CD8-positive, alpha-beta memory T cell (primary cell): ENCODE measurements at regions not wholly inside any gene's neighbourhood (a gene's known extent, or its start where the extent isn't known, plus 50 kb on each side); places are given as distances from the start of the nearest gene placed in this dataset.

Experiments used
- CTCF ChIA-PET: fragments of 350-600 bp; sonication (Branson Sonifier 250); formaldehyde crosslinking; loops from one replicate; lab custom pipeline; 2021; ENCODE audit warnings: antibody characterized with exemption; lab: Charles Lee
- POLR2A ChIA-PET: fragments of 350-600 bp; sonication (Branson Sonifier 250); formaldehyde crosslinking; loops from one replicate; lab custom pipeline; 2021; ENCODE audit warnings: antibody characterized with exemption; lab: Charles Lee
- DNase-seq, 5 donors: peaks; one replicate each; pipeline versions ENCODE4 v3.0.0 to v3.0.0-alpha.2; 2020 to 2022; ENCODE audit warnings: mixed read lengths in 1 of 5
- H3K27ac ChIP-seq: one replicate; pipeline ENCODE4 v1.7.0; 2013; ENCODE audit warnings: low read depth, mild to moderate bottlenecking, low read length, moderate library complexity
- H3K27me3 ChIP-seq: 2 replicates; pipeline ENCODE4 v1.7.0; 2013; ENCODE audit warnings: low read length, mild to moderate bottlenecking; ENCODE audit not compliant: insufficient read depth, poor library complexity, severe bottlenecking
- H3K36me3 ChIP-seq: 2 replicates; pipeline ENCODE4 v1.7.0; 2013; ENCODE audit warnings: mild to moderate bottlenecking, low read length, moderate library complexity; ENCODE audit not compliant: insufficient read depth
- H3K4me1 ChIP-seq: 2 replicates; pipeline ENCODE4 v1.7.0; 2013; ENCODE audit warnings: mild to moderate bottlenecking, low read length, moderate library complexity; ENCODE audit not compliant: insufficient read depth
- H3K4me3 ChIP-seq: 2 replicates; pipeline ENCODE4 v1.7.0; 2013; ENCODE audit warnings: mild to moderate bottlenecking, low read length
- H3K9me3 ChIP-seq: 2 replicates; pipeline ENCODE4 v1.7.0; 2013; ENCODE audit warnings: mild to moderate bottlenecking, low read length
- H3K27ac Mint-ChIP-seq, 8 donors: one replicate each; pipeline ENCODE4 v1.8.0; 2020 to 2021; ENCODE audit warnings: mixed read lengths in 8 of 8, mild to moderate bottlenecking in 6 of 8, inconsistent platforms in 3 of 8, moderate library complexity in 3 of 8
- H3K27me3 Mint-ChIP-seq, 2 donors: one replicate each; pipeline ENCODE4 v1.8.0; 2020 to 2021; ENCODE audit warnings: mixed read lengths in 2 of 2, mild to moderate bottlenecking in 1 of 2, moderate library complexity in 1 of 2
- H3K36me3 Mint-ChIP-seq, 3 donors: one replicate each; pipeline ENCODE4 v1.8.0; 2020 to 2021; ENCODE audit warnings: mixed read lengths in 3 of 3, inconsistent platforms in 1 of 3, mild to moderate bottlenecking in 1 of 3
- H3K4me1 Mint-ChIP-seq, 3 donors: one replicate each; pipeline ENCODE4 v1.8.0; 2020 to 2021; ENCODE audit warnings: mixed read lengths in 3 of 3, inconsistent platforms in 1 of 3, mild to moderate bottlenecking in 1 of 3
- H3K4me3 Mint-ChIP-seq, 7 donors: one replicate each; pipeline ENCODE4 v1.8.0; 2020 to 2021; ENCODE audit warnings: mixed read lengths in 7 of 7, mild to moderate bottlenecking in 6 of 7, moderate library complexity in 4 of 7, inconsistent platforms in 2 of 7
- H3K9me3 Mint-ChIP-seq, 5 donors: one replicate each; pipeline ENCODE4 v1.8.0; 2020 to 2022; ENCODE audit warnings: mixed read lengths in 5 of 5, mild to moderate bottlenecking in 3 of 5, moderate library complexity in 2 of 5, inconsistent platforms in 1 of 5

DNA sequence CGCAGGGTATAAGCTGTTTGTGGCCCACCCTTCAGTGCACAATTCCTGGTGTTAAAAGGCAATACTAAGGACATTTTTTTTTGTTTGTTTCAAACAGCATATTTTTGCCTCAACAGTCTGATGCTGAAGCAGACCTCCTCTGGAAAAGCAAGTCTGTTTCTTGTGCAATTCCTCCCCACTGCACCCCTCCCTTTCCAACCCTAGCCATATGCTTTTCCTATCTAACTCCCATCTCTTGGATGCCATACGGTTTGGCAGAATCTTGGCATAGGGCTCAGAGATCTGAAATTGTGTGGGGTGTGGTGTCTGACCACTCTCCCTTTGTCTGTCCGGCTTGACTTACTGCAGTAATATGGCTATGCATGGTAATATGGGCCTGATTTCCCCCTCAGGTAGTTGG is 161.6 kb downstream of the TMEM38B start:
- Histone ChIP-seq H3K4me3 (no peak overlapping the region), H3K27ac (no peak overlapping the region), H3K36me3 (no peaks in the 10 kb centered on the region), H3K27me3 (no peaks in the 10 kb centered on the region), H3K4me1 (peaks cover 20% of the 10 kb centered on the region), H3K9me3 (no peaks in the 10 kb centered on the region)
- Mint-ChIP-seq H3K27me3 (peaks cover 3 to 9% of the 10 kb centered on the region in 2 donors), H3K4me1 (peaks cover 14 to 22% (median 16%) of the 10 kb centered on the region in 3 donors), H3K36me3 (no peaks in the 10 kb centered on the region), H3K4me3 (no peak overlapping the region), H3K27ac (no peak overlapping the region), H3K9me3 (peaks cover 0 to 10% (median 7%) of the 10 kb centered on the region in 5 donors)
- CTCF ChIA-PET: no interaction called here
- POLR2A ChIA-PET: no interaction called here
- DNase-seq: no peak

GRCh38 chr9:105858006-105858690 is 163.8 kb downstream of the TMEM38B start:
- Mint-ChIP-seq H3K4me3 (no peak overlapping the region), H3K4me1 (peaks cover 14 to 22% (median 16%) of the 10 kb centered on the region in 3 donors), H3K36me3 (no peaks in the 10 kb centered on the region), H3K27me3 (peaks cover 3 to 9% of the 10 kb centered on the region in 2 donors), H3K9me3 (peaks cover 0 to 18% (median 11%) of the 10 kb centered on the region in 5 donors), H3K27ac (no peak overlapping the region)
- Histone ChIP-seq H3K27me3 (no peaks in the 10 kb centered on the region), H3K36me3 (no peaks in the 10 kb centered on the region), H3K4me3 (no peak overlapping the region), H3K9me3 (no peaks in the 10 kb centered on the region), H3K27ac (no peak overlapping the region), H3K4me1 (peaks cover 20% of the 10 kb centered on the region)
- ChIA-PET CTCF (interaction anchor here (0.9 kb wide), 1 partner anchor 24 kb away, joined by 3 read pairs; no protein-coding TSS in a partner anchor), POLR2A (no interaction called here)
- peak in 1 of 5 donors; percentile 20 for DNase-seq

DNA sequence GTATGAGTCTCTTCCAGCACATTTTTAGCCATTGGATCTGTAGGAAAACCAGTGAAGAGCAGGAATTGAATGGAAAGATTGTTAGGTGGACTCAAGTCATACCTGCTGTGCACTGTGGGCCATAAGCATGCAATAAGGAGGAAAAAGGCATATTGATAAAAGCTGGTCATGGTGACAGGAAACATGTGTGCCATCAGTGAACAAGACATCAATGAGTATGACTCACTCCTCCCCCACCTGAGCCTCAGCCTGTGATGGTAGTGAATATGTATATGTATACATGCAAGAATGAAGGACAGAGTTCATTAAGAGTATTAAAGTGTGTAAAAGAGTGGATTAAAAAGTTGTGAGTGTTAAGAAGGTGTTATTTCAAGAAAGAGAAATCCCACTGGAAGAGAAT is 164.5 kb downstream of the TMEM38B start:
- no peak overlapping the region for H3K27ac ChIP-seq
- DNase-seq: no peak
- no peaks in the 10 kb centered on the region for H3K27me3 ChIP-seq
- H3K27ac Mint-ChIP-seq: peak overlapping the region in 1 of 8 donors; percentile 19
- no peak overlapping the region for H3K4me3 ChIP-seq
- H3K27me3 Mint-ChIP-seq: peaks cover 3 to 9% of the 10 kb centered on the region in 2 donors
- H3K9me3 Mint-ChIP-seq: peaks cover 4 to 24% (median 15%) of the 10 kb centered on the region in 5 donors
- peaks cover 20% of the 10 kb centered on the region for H3K4me1 ChIP-seq
- H3K4me1 Mint-ChIP-seq: peaks cover 14 to 22% (median 16%) of the 10 kb centered on the region in 3 donors
- ChIA-PET CTCF (interaction anchor here (0.9 kb wide), 1 partner anchor 23 kb away, joined by 3 read pairs; no protein-coding TSS in a partner anchor), POLR2A (no interaction called here)
- no peaks in the 10 kb centered on the region for H3K36me3 ChIP-seq
- H3K4me3 Mint-ChIP-seq: peak overlapping the region in 3 of 7 donors; percentile 0 to 33 (median 16)
- no peaks in the 10 kb centered on the region for H3K9me3 ChIP-seq
- H3K36me3 Mint-ChIP-seq: no peaks in the 10 kb centered on the region

DNA sequence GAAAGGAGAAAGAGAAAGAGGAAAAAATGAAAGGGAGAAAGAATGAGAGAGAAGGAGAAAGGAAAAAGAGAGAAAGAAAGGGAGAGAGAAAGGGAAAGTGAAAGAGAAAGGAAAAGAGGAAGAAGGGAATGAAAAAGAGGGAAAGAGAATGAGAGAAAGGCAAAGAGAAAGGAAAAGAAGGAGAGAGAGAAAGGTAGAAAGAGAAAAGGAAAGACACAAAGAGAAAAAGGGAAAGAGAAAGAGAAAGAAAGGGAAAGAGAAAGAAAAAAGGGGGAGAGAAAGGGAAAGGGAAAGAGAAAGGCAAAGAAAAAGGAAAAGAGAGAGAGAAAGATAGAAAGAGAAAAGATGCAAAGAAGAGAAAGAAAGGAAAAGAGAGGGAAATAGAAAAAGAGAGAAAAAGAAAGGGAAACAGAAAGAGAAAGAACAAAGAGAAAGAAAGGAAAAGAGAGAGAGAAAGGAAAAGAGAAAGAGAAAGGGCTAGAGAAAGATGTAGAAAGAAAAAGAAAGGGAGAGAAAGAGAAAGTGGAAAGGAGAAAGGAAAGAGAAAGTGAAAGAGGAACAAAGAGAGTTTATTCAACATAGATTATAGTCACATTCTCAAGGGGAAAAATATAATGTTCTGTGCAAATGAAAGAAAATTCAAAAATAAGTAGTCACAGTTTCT is 165.2 kb downstream of the TMEM38B start:
- Mint-ChIP-seq H3K27me3 (peaks cover 3 to 9% of the 10 kb centered on the region in 2 donors), H3K9me3 (peaks cover 4 to 26% (median 15%) of the 10 kb centered on the region in 5 donors), H3K27ac (peak overlapping the region in 3 of 8 donors; percentile 8 to 49 (median 25)), H3K36me3 (no peaks in the 10 kb centered on the region), H3K4me1 (peaks cover 14 to 22% (median 16%) of the 10 kb centered on the region in 3 donors), H3K4me3 (peak overlapping the region in 2 of 7 donors; percentile 3 to 9)
- no peak for DNase-seq
- Histone ChIP-seq H3K4me1 (peaks cover 20% of the 10 kb centered on the region), H3K27ac (no peak overlapping the region), H3K36me3 (no peaks in the 10 kb centered on the region), H3K27me3 (no peaks in the 10 kb centered on the region), H3K4me3 (no peak overlapping the region), H3K9me3 (no peaks in the 10 kb centered on the region)
- ChIA-PET CTCF (interaction anchor here (0.9 to 1.5 kb wide), 2 partner anchors 22 kb away, joined by 3 read pairs; no protein-coding TSS in a partner anchor), POLR2A (no interaction called here)

- Mint-ChIP-seq H3K4me3 (no peak overlapping the region), H3K4me1 (peaks cover 14 to 22% (median 16%) of the 10 kb centered on the region in 3 donors), H3K36me3 (no peaks in the 10 kb centered on the region), H3K27me3 (peaks cover 3 to 9% of the 10 kb centered on the region in 2 donors), H3K27ac (no peak overlapping the region), H3K9me3 (peaks cover 4 to 26% (median 15%) of the 10 kb centered on the region in 5 donors)
- no peak overlapping the region for H3K4me3 ChIP-seq
- H3K27me3 ChIP-seq: no peaks in the 10 kb centered on the region
- no peaks in the 10 kb centered on the region for H3K9me3 ChIP-seq
- DNase-seq: no peak
- H3K27ac ChIP-seq: peak overlapping the region; percentile 12
- ChIA-PET CTCF (interaction anchor here (1.5 kb wide), 1 partner anchor 21 kb away, joined by 3 read pairs; no protein-coding TSS in a partner anchor), POLR2A (no interaction called here)
- no peaks in the 10 kb centered on the region for H3K36me3 ChIP-seq
- peaks cover 20% of the 10 kb centered on the region for H3K4me1 ChIP-seq
These were observed 166.2 kb downstream of the TMEM38B start for GRCh38 chr9:105860516-105860915.

- Histone ChIP-seq H3K27ac (no peak overlapping the region), H3K36me3 (no peaks in the 10 kb centered on the region), H3K4me1 (peaks cover 20% of the 10 kb centered on the region), H3K27me3 (no peaks in the 10 kb centered on the region), H3K9me3 (no peaks in the 10 kb centered on the region), H3K4me3 (no peak overlapping the region)
- POLR2A ChIA-PET: no interaction called here
- Mint-ChIP-seq H3K27ac (no peak overlapping the region), H3K27me3 (peaks cover 0 to 5% of the 10 kb centered on the region in 2 donors), H3K9me3 (peaks cover 4 to 33% (median 15%) of the 10 kb centered on the region in 5 donors), H3K4me3 (no peak overlapping the region), H3K4me1 (peaks cover 14 to 22% (median 16%) of the 10 kb centered on the region in 3 donors), H3K36me3 (no peaks in the 10 kb centered on the region)
- CTCF ChIA-PET: no interaction called here
- no peak for DNase-seq
These were observed 167.6 kb downstream of the TMEM38B start for GRCh38 chr9:105861972-105862371.

DNA sequence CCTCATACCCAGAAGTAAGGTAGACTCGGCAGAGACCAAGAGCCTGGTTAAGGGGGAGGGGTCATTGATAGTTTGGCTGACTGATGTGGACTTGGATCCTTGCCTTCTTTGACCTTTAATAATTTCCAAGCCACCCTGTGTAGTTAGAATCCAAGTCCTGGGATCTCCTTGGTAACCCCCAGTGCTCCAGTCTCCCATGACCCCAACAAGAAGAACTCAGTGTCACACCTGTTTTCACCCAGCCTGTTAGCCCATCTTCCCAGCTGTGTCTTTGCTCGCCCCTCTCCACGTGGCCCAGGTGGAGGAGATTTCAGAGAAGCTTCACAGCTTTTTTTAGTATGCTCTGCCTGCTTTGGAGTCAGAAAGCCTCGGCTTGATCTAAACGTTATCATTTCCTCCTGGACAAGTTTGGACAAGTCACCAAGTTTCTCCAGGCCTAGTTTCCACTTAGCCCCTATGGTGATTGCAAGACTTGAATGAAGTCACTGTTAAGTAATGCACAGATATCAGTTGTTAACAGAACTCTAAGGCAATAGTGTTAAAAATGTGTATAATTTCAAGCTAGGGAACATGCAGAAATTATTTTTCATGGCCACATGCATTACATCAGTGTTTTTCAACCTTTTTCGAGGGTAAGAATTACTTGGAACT is 170.0 kb downstream of the TMEM38B start:
- CTCF ChIA-PET: interaction anchor here (0.8 to 1.2 kb wide), 2 partner anchors 11 to 19 kb away, joined by 3 read pairs; no protein-coding TSS in a partner anchor
- no peaks in the 10 kb centered on the region for H3K36me3 Mint-ChIP-seq
- H3K9me3 ChIP-seq: no peaks in the 10 kb centered on the region
- H3K27ac ChIP-seq: peak overlapping the region; percentile 61
- H3K4me3 Mint-ChIP-seq: no peak overlapping the region
- DNase-seq: no peak
- peaks cover under 1 to 6% (median 2%) of the 10 kb centered on the region in 3 donors for H3K4me1 Mint-ChIP-seq
- H3K36me3 ChIP-seq: no peaks in the 10 kb centered on the region
- peaks cover 4 to 33% (median 13%) of the 10 kb centered on the region in 5 donors for H3K9me3 Mint-ChIP-seq
- no peak overlapping the region for H3K27ac Mint-ChIP-seq
- H3K27me3 Mint-ChIP-seq: peaks cover 0 to 1% of the 10 kb centered on the region in 2 donors
- POLR2A ChIA-PET: no interaction called here
- H3K4me1 ChIP-seq: peaks cover 3% of the 10 kb centered on the region
- H3K4me3 ChIP-seq: no peak overlapping the region
- no peaks in the 10 kb centered on the region for H3K27me3 ChIP-seq
